BE2C (cell line): ENCODE measurements at regions not wholly inside any gene's neighbourhood (a gene's known extent, or its start where the extent isn't known, plus 50 kb on each side); places are given as distances from the start of the nearest gene placed in this dataset.

Experiments used
- DNase-seq: peaks from one replicate; pipeline ENCODE4 v3.0.0-alpha.2; 2020
- H3K27me3 ChIP-seq: fragments of 250-450 bp; sonication (Bioruptor Pico); 2 replicates; pipeline ENCODE4 v1.5.1; 2020; ENCODE audit warnings: mild to moderate bottlenecking
- H3K36me3 ChIP-seq: fragments of 250-450 bp; sonication (Bioruptor Pico); 2 replicates; pipeline ENCODE4 v1.5.1; 2020; ENCODE audit warnings: mild to moderate bottlenecking
- H3K4me1 ChIP-seq: fragments of 250-450 bp; sonication (Bioruptor Pico); 2 replicates; pipeline ENCODE4 v1.5.1; 2020
- H3K4me3 ChIP-seq: 2 replicates; pipeline ENCODE4 v1.5.1; 2011; ENCODE audit warnings: low read depth, low read length
- H3K9me3 ChIP-seq: fragments of 250-450 bp; sonication (Bioruptor Pico); 2 replicates; pipeline ENCODE4 v1.5.1; 2020
- CTCF ChIP-seq: IDR thresholded peaks from 2 replicates; pipeline ENCODE4 v1.5.1; 2012; ENCODE audit warnings: mild to moderate bottlenecking, low read depth, low read length

- H3K4me3 ChIP-seq: no peak overlapping the region
- no peaks in the 10 kb centered on the region for H3K36me3 ChIP-seq
- TF ChIP-seq CTCF: no peak
- no peaks in the 10 kb centered on the region for H3K9me3 ChIP-seq
- no peaks in the 10 kb centered on the region for H3K4me1 ChIP-seq
- H3K27me3 ChIP-seq: no peaks in the 10 kb centered on the region; the same call in 1 of the 2 replicates
- no peak for DNase-seq
Observed at GRCh38 chr14:61197416-61197815, 83.7 kb downstream of the TMEM30B start.

- H3K36me3 ChIP-seq: no peaks in the 10 kb centered on the region
- H3K4me3 ChIP-seq: no peak overlapping the region
- H3K9me3 ChIP-seq: no peaks in the 10 kb centered on the region
- H3K27me3 ChIP-seq: no peaks in the 10 kb centered on the region; the same call in 1 of the 2 replicates
- peak; percentile 27; the same call in 1 of the 2 replicates for TF ChIP-seq CTCF
- H3K4me1 ChIP-seq: no peaks in the 10 kb centered on the region
- DNase-seq: no peak
Observed at GRCh38 chr14:61196792-61197191, 84.3 kb downstream of the TMEM30B start.

- Histone ChIP-seq H3K4me3 (no peak overlapping the region), H3K36me3 (no peaks in the 10 kb centered on the region), H3K27me3 (no peaks in the 10 kb centered on the region; the same call in 1 of the 2 replicates), H3K9me3 (no peaks in the 10 kb centered on the region), H3K4me1 (no peaks in the 10 kb centered on the region)
- no peak for DNase-seq
- TF ChIP-seq CTCF: no peak
Observed at GRCh38 chr14:61196034-61196433, 85.1 kb downstream of the TMEM30B start.

- Histone ChIP-seq H3K36me3 (no peaks in the 10 kb centered on the region), H3K4me1 (no peaks in the 10 kb centered on the region), H3K4me3 (no peak overlapping the region), H3K27me3 (peaks cover 10% of the 10 kb centered on the region), H3K9me3 (no peaks in the 10 kb centered on the region)
- no peak for TF ChIP-seq CTCF
- no peak for DNase-seq
Observed at GRCh38 chr14:61193476-61193875, 87.7 kb downstream of the TMEM30B start.

DNA sequence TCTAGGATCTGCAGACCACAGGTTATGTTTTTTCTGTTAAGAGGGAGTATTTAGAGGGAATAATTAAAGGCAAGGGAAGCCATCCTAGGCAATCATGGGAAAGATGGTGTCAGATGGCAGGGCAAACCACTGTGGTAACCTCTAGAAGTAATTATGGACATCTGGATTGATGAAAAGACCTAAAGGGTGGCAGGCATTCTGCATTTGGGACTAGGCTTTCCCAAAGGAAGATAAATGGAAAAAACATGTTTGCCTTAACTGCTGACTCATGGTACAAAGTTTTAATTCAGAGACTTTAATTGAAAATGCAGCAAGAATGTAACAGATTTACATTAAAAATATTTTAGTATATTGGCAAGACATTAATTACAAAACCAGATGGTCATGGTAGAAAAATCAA is 88.1 kb downstream of the TMEM30B start:
- H3K27me3 ChIP-seq: peaks cover 10% of the 10 kb centered on the region
- H3K36me3 ChIP-seq: no peaks in the 10 kb centered on the region
- H3K9me3 ChIP-seq: no peaks in the 10 kb centered on the region
- TF ChIP-seq CTCF: no peak
- DNase-seq: no peak
- H3K4me3 ChIP-seq: no peak overlapping the region
- H3K4me1 ChIP-seq: no peaks in the 10 kb centered on the region

- Histone ChIP-seq H3K4me3 (no peak overlapping the region), H3K4me1 (no peaks in the 10 kb centered on the region), H3K36me3 (no peaks in the 10 kb centered on the region), H3K27me3 (peaks cover 10% of the 10 kb centered on the region), H3K9me3 (no peaks in the 10 kb centered on the region)
- no peak for DNase-seq
- no peak for TF ChIP-seq CTCF
Observed at GRCh38 chr14:61191733-61192132, 89.4 kb downstream of the TMEM30B start.
